Activated CD4-positive, CD25-positive, alpha-beta regulatory T cell (primary cell): ENCODE measurements at regions not wholly inside any gene's neighbourhood (a gene's known extent, or its start where the extent isn't known, plus 50 kb on each side); places are given as distances from the start of the nearest gene placed in this dataset.
"Not testable (repeated sequence)": the region's sequence is repeated elsewhere in the genome, so short reads cannot be mapped to it uniquely, and the experiment has no call there.

Source experiments
- DNase-seq, 4 experiments: peaks; one replicate each; lab custom pipeline; 2025; lab: John Stamatoyannopoulos, UW

- DNase-seq: not testable (repeated sequence)
Observed at GRCh38 chr1:101123904-101124303, 98.3 kb upstream of the DPH5 start.

GRCh38 chr1:101122452-101123166 is 97.0 kb upstream of the DPH5 start:
- no peak for DNase-seq

GRCh38 chr1:101121975-101122374 is 96.4 kb upstream of the DPH5 start:
- DNase-seq: no peak

GRCh38 chr1:101121504-101121903 is 95.9 kb upstream of the DPH5 start:
- no peak for DNase-seq

GRCh38 chr1:101120868-101121267 is 95.3 kb upstream of the DPH5 start:
- no peak for DNase-seq

- DNase-seq: no peak
Observed at GRCh38 chr1:101119289-101119688, 93.7 kb upstream of the DPH5 start.

GRCh38 chr1:101116006-101116405 is 90.4 kb upstream of the DPH5 start:
- no peak for DNase-seq

- no peak for DNase-seq
Observed at GRCh38 chr1:101115112-101115511, 89.5 kb upstream of the DPH5 start.

GRCh38 chr1:101114128-101114527 is 88.5 kb upstream of the DPH5 start:
- not testable (repeated sequence) for DNase-seq

GRCh38 chr1:101112051-101112780 is 86.6 kb upstream of the DPH5 start:
- DNase-seq: peak in 2 of 4 experiments; percentile 37 to 43

- no peak for DNase-seq
Observed at GRCh38 chr1:101111461-101111860, 85.9 kb upstream of the DPH5 start.

GRCh38 chr1:101109791-101110190 is 84.2 kb upstream of the DPH5 start:
- no peak for DNase-seq

- DNase-seq: no peak
Observed at GRCh38 chr1:101108111-101108500, 82.5 kb upstream of the DPH5 start.

GRCh38 chr1:101107496-101108110 is 82.0 kb upstream of the DPH5 start:
- DNase-seq: no peak

- DNase-seq: no peak
Observed at GRCh38 chr1:101105877-101106276, 80.3 kb upstream of the DPH5 start.

GRCh38 chr1:101102426-101103156 is 77.0 kb upstream of the DPH5 start:
- no peak for DNase-seq

- DNase-seq: no peak
Observed at GRCh38 chr1:101101360-101101759, 75.8 kb upstream of the DPH5 start.

GRCh38 chr1:101100674-101101073 is 75.1 kb upstream of the DPH5 start:
- no peak for DNase-seq

- no peak for DNase-seq
Observed at GRCh38 chr1:101098907-101099306, 73.3 kb upstream of the DPH5 start.

GRCh38 chr1:101098327-101098726 is 72.7 kb upstream of the DPH5 start:
- no peak for DNase-seq

GRCh38 chr1:101089613-101090338 is 64.2 kb upstream of the DPH5 start:
- no peak for DNase-seq

- no peak for DNase-seq
Observed at GRCh38 chr1:101088431-101088830, 62.8 kb upstream of the DPH5 start.
